Colonic mucosa (tissue), 4 donors: ENCODE measurements at regions not wholly inside any gene's neighbourhood (a gene's known extent, or its start where the extent isn't known, plus 50 kb on each side); places are given as distances from the start of the nearest gene placed in this dataset.
A peak's percentile ranks its signal among the peaks of the same experiment; 100 is the strongest.

Experiments used
- DNase-seq: peaks from one replicate; pipeline ENCODE4 v3.0.0-alpha.2; 2020
- H3K27ac ChIP-seq: fragments of 200-600 bp; one replicate; pipeline ENCODE4 v1.8.0; 2021
- H3K27me3 ChIP-seq: fragments of 200-600 bp; one replicate; pipeline ENCODE4 v1.8.0; 2021
- H3K36me3 ChIP-seq: fragments of 200-600 bp; one replicate; pipeline ENCODE4 v1.8.0; 2021
- H3K4me1 ChIP-seq: fragments of 200-600 bp; one replicate; pipeline ENCODE4 v1.8.0; 2021; ENCODE audit warnings: mild to moderate bottlenecking
- H3K4me3 ChIP-seq: fragments of 200-600 bp; one replicate; pipeline ENCODE4 v1.8.0; 2021
- H3K9ac ChIP-seq, 2 donors: one replicate each; pipeline ENCODE4 v1.7.0; 2013; ENCODE audit warnings: control low read depth in 2 of 2, low read depth in 2 of 2, low read length in 2 of 2
- H3K9me3 ChIP-seq: fragments of 200-600 bp; one replicate; pipeline ENCODE4 v1.8.0; 2021
- intact Hi-C: fragments of 100-400 bp; cut with DNase I; formaldehyde crosslinking; loops from one replicate; pipeline ENCODE4 v1.14.1; 2022
- TF ChIP-seq, protein P1 (sequence below): fragments of 200-600 bp; IDR thresholded peaks from one replicate; pipeline ENCODE4 v1.8.0; 2022; ENCODE audit warnings: antibody characterized with exemption, mild to moderate bottlenecking
- donor health status: healthy.
- donor health status: DM: no; HTN: no; CAD: no.
- donor health status: DM: no; HTN: no; CAD: no.

DNA sequence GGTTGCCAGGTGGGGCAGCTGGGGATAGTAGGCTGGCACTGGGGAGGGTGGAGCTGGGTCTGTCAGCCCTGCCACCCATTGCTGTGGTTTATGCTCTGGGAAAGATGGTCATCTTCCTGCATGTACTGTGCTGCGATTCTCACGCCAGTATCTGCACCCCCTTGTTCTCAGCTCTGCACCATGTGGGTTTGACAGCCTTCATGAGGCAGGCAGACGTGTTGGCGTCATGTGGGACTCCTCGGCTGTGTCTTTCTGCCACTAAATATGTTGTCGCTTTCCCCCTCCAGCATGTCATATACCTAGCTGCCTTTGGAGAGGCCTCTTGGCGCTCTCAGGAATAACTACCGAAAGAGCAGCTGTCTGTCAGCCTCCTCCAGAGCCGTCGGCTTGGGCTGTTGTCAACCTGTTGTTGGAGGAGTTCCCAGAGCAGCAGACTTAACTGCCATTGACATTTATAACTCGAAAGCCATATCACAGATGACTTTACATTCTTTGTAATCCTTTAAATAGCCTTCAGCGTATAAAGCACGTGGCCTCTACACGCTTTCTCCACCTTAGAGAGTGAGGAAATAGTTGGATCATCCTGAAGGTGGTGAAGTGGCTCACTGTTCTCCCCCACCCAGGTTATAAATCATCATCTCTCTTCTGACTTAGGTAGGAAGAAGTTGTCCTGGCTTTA, 80.4 kb upstream of the MGAT5 start:
- H3K9ac ChIP-seq, result peak overlapping the region in 1 of 2 donors; percentile 43

DNA sequence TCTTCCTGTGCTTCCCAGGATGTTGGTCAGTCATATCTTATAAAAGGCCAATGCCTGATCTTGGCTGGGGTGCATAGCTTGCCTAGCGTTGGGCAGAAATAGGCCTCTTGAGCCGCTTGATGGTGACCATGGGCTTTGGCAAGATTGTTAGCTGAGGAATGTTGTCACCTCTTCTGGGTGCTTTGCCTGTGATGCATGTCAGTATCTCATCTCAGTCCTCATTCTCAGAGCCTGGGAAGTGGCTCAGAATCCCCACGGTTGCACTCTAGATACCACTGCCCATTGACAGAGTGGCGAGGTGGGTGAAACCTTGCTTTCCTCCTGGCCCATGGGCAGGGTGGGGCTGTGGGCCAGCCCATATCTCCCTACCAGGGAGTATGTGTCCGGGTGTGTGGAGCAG, 79.2 kb upstream of the MGAT5 start:
- no peaks in the 10 kb centered on the region for H3K36me3 ChIP-seq
- no peak for DNase-seq
- no peak overlapping the region for H3K9ac ChIP-seq
- no peak overlapping the region for H3K27ac ChIP-seq
- peaks cover 13% of the 10 kb centered on the region for H3K4me1 ChIP-seq
- intact Hi-C loops, result no loop called here
- H3K9me3 ChIP-seq, result no peaks in the 10 kb centered on the region
- no peaks in the 10 kb centered on the region for H3K27me3 ChIP-seq
- no peak overlapping the region for H3K4me3 ChIP-seq
- TF ChIP-seq, protein P1, sequence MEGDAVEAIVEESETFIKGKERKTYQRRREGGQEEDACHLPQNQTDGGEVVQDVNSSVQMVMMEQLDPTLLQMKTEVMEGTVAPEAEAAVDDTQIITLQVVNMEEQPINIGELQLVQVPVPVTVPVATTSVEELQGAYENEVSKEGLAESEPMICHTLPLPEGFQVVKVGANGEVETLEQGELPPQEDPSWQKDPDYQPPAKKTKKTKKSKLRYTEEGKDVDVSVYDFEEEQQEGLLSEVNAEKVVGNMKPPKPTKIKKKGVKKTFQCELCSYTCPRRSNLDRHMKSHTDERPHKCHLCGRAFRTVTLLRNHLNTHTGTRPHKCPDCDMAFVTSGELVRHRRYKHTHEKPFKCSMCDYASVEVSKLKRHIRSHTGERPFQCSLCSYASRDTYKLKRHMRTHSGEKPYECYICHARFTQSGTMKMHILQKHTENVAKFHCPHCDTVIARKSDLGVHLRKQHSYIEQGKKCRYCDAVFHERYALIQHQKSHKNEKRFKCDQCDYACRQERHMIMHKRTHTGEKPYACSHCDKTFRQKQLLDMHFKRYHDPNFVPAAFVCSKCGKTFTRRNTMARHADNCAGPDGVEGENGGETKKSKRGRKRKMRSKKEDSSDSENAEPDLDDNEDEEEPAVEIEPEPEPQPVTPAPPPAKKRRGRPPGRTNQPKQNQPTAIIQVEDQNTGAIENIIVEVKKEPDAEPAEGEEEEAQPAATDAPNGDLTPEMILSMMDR, result no peak

More for the DNA sequence above, 80.4 kb upstream of the MGAT5 start:
- H3K4me3 ChIP-seq, result no peak overlapping the region
- peak; percentile 75 for DNase-seq
- peaks cover 13% of the 10 kb centered on the region for H3K4me1 ChIP-seq
- H3K27me3 ChIP-seq, result no peaks in the 10 kb centered on the region
- H3K36me3 ChIP-seq, result no peaks in the 10 kb centered on the region
- H3K27ac ChIP-seq, result peak overlapping the region; percentile 68
- TF ChIP-seq, protein P1, result no peak
- H3K9me3 ChIP-seq, result no peaks in the 10 kb centered on the region
- intact Hi-C loops, result no loop called here

DNA sequence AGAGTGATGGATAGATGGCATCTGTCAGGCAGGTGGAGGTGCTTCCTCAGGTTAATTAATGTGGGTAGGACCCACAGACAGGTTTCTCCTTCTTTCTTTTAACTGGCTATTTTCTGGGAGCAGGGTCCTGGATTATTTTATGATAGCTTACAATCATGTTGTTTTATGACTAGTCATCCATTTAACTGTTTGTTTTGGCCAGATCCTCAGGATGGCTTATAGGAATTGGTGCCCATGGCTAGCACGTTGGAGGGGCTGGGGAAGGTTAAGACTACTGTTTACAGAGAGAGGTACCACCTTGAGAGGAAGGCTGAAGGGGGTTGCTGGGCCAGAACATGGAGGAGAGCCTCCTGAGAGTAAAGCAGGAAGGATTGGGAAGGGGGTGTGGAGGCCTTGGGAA, 78.0 kb upstream of the MGAT5 start:
- H3K4me1 ChIP-seq, result peaks cover 13% of the 10 kb centered on the region
- TF ChIP-seq, protein P1, result no peak

DNA sequence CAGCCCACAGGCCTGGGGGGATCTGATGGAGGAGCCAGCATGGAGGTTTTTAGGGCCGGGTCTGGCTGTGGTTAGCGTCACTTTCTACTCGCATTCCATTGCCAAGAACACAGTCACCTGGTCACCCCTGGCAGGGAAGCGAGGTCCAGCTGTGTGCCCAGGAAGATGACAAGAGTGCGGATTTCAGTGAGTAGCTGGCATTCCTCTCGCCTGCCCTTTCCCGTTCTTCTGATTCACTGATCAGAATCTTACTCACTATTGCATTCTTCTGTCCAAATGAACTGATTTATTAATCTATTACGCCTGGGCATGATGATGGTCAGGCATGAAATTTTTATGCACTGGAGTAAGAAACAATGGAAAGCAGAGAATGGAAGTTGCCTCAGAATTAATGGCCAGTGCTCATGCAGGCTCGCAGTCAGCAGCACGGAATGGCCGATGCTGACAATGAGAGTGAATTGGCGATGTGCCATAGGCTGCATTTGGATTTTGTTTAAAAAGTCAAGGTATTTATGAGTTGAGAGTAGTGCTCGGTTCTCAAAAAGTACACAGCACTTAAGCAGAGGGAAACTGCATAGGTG, 76.4 kb upstream of the MGAT5 start:
- intact Hi-C loops, result no loop called here
- Histone ChIP-seq H3K4me1 (peaks cover 13% of the 10 kb centered on the region), H3K27me3 (no peaks in the 10 kb centered on the region), H3K9ac (no peak overlapping the region), H3K36me3 (no peaks in the 10 kb centered on the region), H3K4me3 (no peak overlapping the region), H3K27ac (no peak overlapping the region), H3K9me3 (no peaks in the 10 kb centered on the region)
- no peak for DNase-seq
- TF ChIP-seq, protein P1, result no peak

More for the DNA sequence above, 78.0 kb upstream of the MGAT5 start:
- H3K9ac ChIP-seq, result no peak overlapping the region
- no peaks in the 10 kb centered on the region for H3K36me3 ChIP-seq
- no peak overlapping the region for H3K4me3 ChIP-seq
- H3K27me3 ChIP-seq, result no peaks in the 10 kb centered on the region
- DNase-seq, result peak; percentile 31
- H3K9me3 ChIP-seq, result no peaks in the 10 kb centered on the region
- H3K27ac ChIP-seq, result peak overlapping the region; percentile 6
- intact Hi-C loops, result no loop called here

DNA sequence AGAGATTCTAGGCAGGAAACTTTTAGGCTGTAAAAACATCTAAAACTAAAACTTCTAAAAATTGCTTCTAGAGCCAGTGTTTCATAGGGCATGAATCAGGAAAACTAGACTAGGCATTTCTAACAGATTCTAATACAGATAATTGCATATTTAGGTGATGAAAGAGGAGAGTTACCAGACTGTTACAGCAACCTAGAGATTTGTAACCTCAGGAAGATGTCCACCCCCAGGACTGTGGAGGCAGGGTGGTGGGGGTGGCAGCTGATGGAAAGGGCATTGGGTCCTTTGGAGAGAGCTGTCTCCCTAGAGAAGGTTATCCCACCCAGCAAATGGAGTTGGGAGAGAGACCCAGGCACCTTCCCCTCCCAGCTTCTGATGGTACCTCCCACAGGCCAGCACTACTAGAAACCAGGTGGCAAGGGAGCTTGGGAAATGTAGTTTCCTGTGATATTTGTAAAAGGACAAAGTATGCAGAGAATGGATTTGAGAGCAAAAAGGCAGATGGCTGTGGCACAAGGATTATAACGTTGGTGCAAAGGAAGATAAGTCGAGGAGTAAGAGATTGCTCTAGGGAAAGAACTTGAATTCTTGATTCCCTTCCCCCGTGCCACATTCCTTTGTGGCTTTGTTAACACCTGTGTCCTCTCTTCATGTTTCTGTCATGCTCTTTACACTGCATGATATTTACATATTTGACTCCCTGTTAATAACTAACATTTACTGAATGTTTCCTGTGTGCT, 75.6 kb upstream of the MGAT5 start:
- TF ChIP-seq, protein P1, result no peak
- Histone ChIP-seq H3K27me3 (no peaks in the 10 kb centered on the region), H3K4me1 (peaks cover 13% of the 10 kb centered on the region), H3K36me3 (no peaks in the 10 kb centered on the region), H3K27ac (no peak overlapping the region), H3K9me3 (no peaks in the 10 kb centered on the region), H3K9ac (no peak overlapping the region), H3K4me3 (no peak overlapping the region)
- no peak for DNase-seq
- intact Hi-C loops, result no loop called here
